Mucosa of descending colon (tissue), 3 donors: ENCODE measurements at regions not wholly inside any gene's neighbourhood (a gene's known extent, or its start where the extent isn't known, plus 50 kb on each side); places are given as distances from the start of the nearest gene placed in this dataset.

Source experiments
- ATAC-seq: fragments of 200-7000 bp; cut with Tn5 transposase; one replicate; pipeline ENCODE4 v1.9.1; 2020; ENCODE audit warnings: mild to moderate bottlenecking, moderate library complexity
- DNase-seq, 3 donors: peaks; one replicate each; pipeline ENCODE4 v3.0.0-alpha.2; 2020
- H3K36me3 ChIP-seq: fragments of 200-600 bp; one replicate; pipeline ENCODE4 v1.8.0; 2021; ENCODE audit warnings: low read depth, mild to moderate bottlenecking
- H3K4me1 ChIP-seq: fragments of 200-600 bp; one replicate; pipeline ENCODE4 v1.8.0; 2021; ENCODE audit warnings: low read depth, mild to moderate bottlenecking
- H3K4me3 ChIP-seq: fragments of 200-600 bp; one replicate; pipeline ENCODE4 v1.8.0; 2021; ENCODE audit warnings: mild to moderate bottlenecking
- H3K9me3 ChIP-seq: fragments of 200-600 bp; one replicate; pipeline ENCODE4 v1.8.0; 2021; ENCODE audit warnings: mild to moderate bottlenecking
- intact Hi-C, 2 donors: fragments of 100-400 bp; cut with DNase I in 1 of 2; cut with micrococcal nuclease in 1 of 2; formaldehyde crosslinking; loops; one replicate each; pipeline versions ENCODE4 v1.11.0 to v1.11.1; 2022; cut with DNase I, micrococcal nuclease
- TF ChIP-seq, protein P1 (sequence below): fragments of 200-600 bp; IDR thresholded peaks from one replicate; pipeline ENCODE4 v1.8.0; 2022; ENCODE audit warnings: antibody characterized with exemption, mild to moderate bottlenecking
- donor health status: DM: no; HTN: no; CAD: no; lungs with moderate emphysema.
- donor health status: DM: no; HTN: no; CAD: no.
- donor health status: DM: no; HTN: yes; CAD: no.

DNA sequence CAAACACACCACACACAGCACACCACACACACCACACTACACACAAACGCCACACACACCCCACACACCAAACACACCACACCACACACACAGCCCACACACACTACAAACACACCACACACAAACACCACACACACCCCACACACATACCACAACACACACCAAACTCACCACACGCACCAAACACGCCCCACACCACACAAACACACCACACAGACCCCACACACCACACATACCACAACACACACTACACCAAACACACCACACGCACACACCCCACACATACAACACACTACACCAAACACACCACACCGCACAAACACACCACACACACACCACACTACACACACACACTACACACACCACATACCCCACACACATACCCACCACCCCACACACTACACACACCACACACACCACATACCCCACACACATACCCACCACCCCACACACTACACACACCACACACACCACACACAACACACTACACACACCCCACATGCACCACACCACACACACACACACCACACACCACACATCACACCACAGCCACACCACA lies 151.2 kb downstream of the ERCC6L2 start:
- ATAC-seq: no peak
- intact Hi-C loops: no loop called here
- no peak for DNase-seq
- no peak overlapping the region for H3K4me3 ChIP-seq
- peaks cover 5% of the 10 kb centered on the region for H3K4me1 ChIP-seq
- TF ChIP-seq, protein P1, sequence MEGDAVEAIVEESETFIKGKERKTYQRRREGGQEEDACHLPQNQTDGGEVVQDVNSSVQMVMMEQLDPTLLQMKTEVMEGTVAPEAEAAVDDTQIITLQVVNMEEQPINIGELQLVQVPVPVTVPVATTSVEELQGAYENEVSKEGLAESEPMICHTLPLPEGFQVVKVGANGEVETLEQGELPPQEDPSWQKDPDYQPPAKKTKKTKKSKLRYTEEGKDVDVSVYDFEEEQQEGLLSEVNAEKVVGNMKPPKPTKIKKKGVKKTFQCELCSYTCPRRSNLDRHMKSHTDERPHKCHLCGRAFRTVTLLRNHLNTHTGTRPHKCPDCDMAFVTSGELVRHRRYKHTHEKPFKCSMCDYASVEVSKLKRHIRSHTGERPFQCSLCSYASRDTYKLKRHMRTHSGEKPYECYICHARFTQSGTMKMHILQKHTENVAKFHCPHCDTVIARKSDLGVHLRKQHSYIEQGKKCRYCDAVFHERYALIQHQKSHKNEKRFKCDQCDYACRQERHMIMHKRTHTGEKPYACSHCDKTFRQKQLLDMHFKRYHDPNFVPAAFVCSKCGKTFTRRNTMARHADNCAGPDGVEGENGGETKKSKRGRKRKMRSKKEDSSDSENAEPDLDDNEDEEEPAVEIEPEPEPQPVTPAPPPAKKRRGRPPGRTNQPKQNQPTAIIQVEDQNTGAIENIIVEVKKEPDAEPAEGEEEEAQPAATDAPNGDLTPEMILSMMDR: no peak
- H3K9me3 ChIP-seq: no peaks in the 10 kb centered on the region
- H3K36me3 ChIP-seq: no peaks in the 10 kb centered on the region

DNA sequence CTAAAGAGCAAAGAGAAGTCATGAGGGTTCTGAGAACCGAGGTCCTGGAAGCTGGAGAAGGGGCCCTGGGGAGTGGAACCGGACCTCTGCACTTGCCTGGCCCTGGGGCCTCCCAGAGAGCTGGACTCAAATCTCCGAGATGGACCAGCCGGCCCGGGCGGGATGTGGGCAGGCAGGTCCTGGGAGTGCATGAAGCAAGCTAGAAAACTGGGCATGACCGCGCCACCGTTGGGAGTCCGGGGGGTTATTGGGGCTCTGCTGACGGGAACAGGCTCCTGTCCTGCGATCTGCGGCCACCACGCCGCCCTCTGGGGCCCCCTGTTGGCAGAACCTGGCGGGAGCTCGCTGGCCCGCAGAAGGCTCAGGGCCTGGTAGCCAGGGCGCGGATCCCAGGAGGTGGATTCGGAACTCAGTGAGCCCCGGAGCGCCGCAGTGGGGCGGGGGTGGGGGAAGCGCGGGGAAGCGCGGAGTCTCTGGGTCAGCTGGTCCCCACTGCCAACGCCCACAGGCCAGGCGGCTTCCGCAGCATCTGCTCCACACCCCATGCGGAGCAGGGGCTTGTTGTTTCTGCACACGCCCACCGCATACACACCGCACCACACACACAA lies 150.6 kb downstream of the ERCC6L2 start:
- Histone ChIP-seq H3K9me3 (no peaks in the 10 kb centered on the region), H3K36me3 (no peaks in the 10 kb centered on the region), H3K4me3 (no peak overlapping the region), H3K4me1 (peaks cover 11% of the 10 kb centered on the region)
- DNase-seq (peak in 2 of 3 donors; percentile 50), ATAC-seq (no peak)
- TF ChIP-seq, protein P1: no peak
- intact Hi-C loops: no loop called here

DNA sequence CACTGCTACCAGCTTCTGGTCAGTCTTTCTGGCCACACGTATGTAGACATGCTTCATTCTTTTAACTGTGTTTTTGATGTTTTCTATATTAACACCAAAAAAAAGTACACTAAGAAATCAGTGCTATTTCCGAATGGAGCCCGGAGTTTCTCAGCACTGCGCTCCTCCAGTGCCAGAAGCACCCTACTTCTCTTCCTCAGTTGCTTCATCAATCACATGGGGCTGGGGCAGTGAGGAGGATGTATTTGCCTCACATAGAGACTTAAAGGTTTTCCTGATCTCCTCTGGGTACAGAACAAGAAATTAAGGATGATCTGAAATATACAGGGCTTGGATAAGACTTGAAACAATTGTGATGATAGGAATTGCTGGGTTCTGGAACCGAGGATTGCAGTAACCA lies 148.0 kb downstream of the ERCC6L2 start:
- Histone ChIP-seq H3K36me3 (no peaks in the 10 kb centered on the region), H3K4me3 (no peak overlapping the region), H3K9me3 (no peaks in the 10 kb centered on the region), H3K4me1 (peaks cover 20% of the 10 kb centered on the region)
- no peak for ATAC-seq
- TF ChIP-seq, protein P1: no peak
- intact Hi-C loops: no loop called here
- no peak for DNase-seq

DNA sequence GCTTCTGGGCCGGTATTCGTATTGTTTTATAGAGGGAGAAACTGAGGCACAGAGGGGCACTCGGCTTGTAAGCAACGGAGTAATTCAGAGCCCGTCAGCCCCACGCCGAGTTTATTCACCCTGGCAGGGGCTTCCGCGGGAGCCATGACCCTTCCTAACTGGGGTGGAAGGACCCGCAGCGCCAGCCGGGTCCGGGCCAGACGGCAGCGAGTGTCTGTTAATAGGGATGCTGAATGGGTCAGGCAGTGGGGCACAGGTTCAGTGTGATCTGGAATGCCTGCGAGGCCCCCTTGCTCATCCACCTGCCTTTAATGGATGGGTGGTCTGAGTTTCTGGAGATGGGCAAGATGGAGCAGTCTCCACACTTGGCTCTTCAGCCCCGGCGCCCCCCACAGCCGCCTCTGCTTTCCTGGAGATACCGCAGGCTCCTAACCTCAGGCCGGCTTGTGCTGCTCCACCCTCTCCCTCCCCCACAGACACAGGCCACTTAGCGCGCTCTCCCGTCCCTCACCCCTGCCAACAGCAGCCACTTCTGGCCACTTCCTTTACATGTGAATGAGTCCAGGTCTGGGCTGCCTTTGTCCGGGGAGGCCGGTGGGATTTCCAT lies 147.1 kb downstream of the ERCC6L2 start:
- H3K4me3 ChIP-seq: no peak overlapping the region
- intact Hi-C loops: no loop called here
- peak; percentile 31 for ATAC-seq

GRCh38 chr9:96021551-96022444 lies 146.3 kb downstream of the ERCC6L2 start:
- no peak overlapping the region for H3K4me3 ChIP-seq
- H3K36me3 ChIP-seq: no peaks in the 10 kb centered on the region
- H3K4me1 ChIP-seq: peaks cover 20% of the 10 kb centered on the region
- intact Hi-C loops: no loop called here
- DNase-seq (peak in 1 of 3 donors; percentile 43), ATAC-seq (peak; percentile 33)
- TF ChIP-seq, protein P1: no peak
- H3K9me3 ChIP-seq: no peaks in the 10 kb centered on the region

More for the DNA sequence above, 147.1 kb downstream of the ERCC6L2 start:
- peak in 2 of 3 donors; percentile 36 to 55 for DNase-seq
- Histone ChIP-seq H3K4me1 (peaks cover 20% of the 10 kb centered on the region), H3K36me3 (no peaks in the 10 kb centered on the region), H3K9me3 (no peaks in the 10 kb centered on the region)
- TF ChIP-seq, protein P1: no peak
